ENCODE measurements at regions not wholly inside any gene's neighbourhood (a gene's known extent, or its start where the extent isn't known, plus 50 kb on each side); places are given as distances from the start of the nearest gene placed in this dataset.

GRCh38 chr12:90084018-90084417 is 375.4 kb upstream of the ATP2B1 start:
- H3K36me3 ChIP-seq (ENCODE audit: control insufficient read depth, insufficient read depth, low read length): no peaks in the 10 kb centered on the region
- no peaks in the 10 kb centered on the region for H3K27me3 ChIP-seq (replicated peaks; ENCODE audit: control insufficient read depth, insufficient read depth, low read length)
- TF ChIP-seq CTCF (IDR thresholded peaks at IDR 0.05; ENCODE audit: insufficient read depth, low read length, poor library complexity, severe bottlenecking): no peak
- H3K4me3 ChIP-seq (replicated peaks; ENCODE audit: low read depth, low read length): no peak overlapping the region
- no peak for DNase-seq (ENCODE audit: extremely low read depth, insufficient read length)

DNA sequence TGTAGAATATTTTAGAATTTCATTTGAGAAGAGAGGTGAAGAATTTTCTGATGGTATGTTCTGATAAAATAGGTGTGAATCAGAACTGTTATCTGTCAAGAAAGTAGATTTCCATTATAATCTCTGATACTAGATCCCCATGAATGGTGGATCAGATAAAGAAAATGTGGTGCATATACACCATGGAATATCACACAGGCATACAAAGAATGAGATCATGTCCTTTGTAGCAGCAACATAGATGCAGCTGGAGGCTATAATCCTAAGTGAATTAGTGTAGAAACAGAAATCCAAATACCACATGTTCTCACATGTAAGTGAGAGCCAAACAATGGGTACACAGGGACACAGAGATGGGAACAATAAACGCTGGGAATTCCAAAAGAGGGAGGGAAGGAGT is 372.0 kb upstream of the ATP2B1 start:
- no peaks in the 10 kb centered on the region for H3K36me3 ChIP-seq (ENCODE audit: control insufficient read depth, insufficient read depth, low read length)
- no peak for DNase-seq (ENCODE audit: extremely low read depth, insufficient read length)
- no peak for TF ChIP-seq CTCF (IDR thresholded peaks at IDR 0.05; ENCODE audit: insufficient read depth, low read length, poor library complexity, severe bottlenecking)
- H3K27me3 ChIP-seq (replicated peaks; ENCODE audit: control insufficient read depth, insufficient read depth, low read length): no peaks in the 10 kb centered on the region
- no peak overlapping the region for H3K4me3 ChIP-seq (replicated peaks; ENCODE audit: low read depth, low read length)

DNA sequence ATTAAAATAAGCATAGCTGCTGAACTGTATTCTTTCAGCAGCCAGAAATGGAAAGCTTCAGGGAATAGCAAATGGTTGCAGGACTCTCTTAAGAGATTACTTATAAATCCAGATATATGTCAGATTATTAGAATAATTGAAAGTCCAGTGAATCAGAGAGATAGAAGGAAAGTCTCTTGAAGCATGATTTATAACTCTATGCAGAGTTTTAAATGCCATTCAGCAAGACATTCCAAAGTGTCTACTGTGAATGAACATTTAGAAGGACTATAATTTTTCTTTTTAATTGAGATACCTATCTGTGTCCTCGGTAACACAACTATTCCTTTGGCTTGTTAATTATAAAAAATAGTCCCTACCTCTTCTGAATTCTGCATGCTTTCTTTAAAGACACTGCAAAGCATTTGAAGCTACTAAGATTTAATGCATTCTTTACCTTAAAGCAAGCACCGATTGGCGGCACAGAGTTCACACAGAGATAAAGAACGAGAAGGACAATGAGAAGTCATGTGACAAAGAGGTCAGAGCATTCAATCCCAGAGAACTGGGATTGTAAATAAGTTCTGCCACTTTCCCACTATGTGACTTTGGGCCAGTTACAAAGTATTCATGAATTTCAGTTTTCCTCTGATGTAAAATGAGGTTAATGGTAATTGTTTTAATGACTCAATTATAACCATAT is 371.0 kb upstream of the ATP2B1 start:
- H3K27me3 ChIP-seq (replicated peaks; ENCODE audit: control insufficient read depth, insufficient read depth, low read length): no peaks in the 10 kb centered on the region
- no peak for DNase-seq (ENCODE audit: extremely low read depth, insufficient read length)
- no peaks in the 10 kb centered on the region for H3K36me3 ChIP-seq (ENCODE audit: control insufficient read depth, insufficient read depth, low read length)
- no peak overlapping the region for H3K4me3 ChIP-seq (replicated peaks; ENCODE audit: low read depth, low read length)
- TF ChIP-seq CTCF (IDR thresholded peaks at IDR 0.05; ENCODE audit: insufficient read depth, low read length, poor library complexity, severe bottlenecking): no peak

DNA sequence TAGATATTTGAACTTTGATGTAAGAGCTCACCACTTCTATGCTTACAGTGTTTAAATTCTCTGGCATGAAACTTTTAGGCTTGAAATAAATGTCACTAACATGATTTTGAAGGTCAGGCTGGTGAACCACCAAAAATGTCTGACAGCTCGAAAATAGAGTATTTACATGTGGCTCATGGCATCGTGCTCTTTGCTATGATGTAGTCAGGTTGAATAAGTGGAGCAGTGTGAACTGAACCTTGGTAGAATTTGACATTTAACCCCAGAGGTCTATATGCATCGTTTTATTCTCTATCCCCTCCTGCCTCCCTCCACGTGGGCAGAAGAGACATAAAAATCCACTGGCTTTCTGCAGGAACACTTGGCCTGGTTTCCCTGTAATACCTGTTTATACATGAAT is 369.7 kb upstream of the ATP2B1 start:
- no peak for DNase-seq (ENCODE audit: extremely low read depth, insufficient read length)
- no peak for TF ChIP-seq CTCF (IDR thresholded peaks at IDR 0.05; ENCODE audit: insufficient read depth, low read length, poor library complexity, severe bottlenecking)
- H3K4me3 ChIP-seq (replicated peaks; ENCODE audit: low read depth, low read length): no peak overlapping the region
- H3K36me3 ChIP-seq (ENCODE audit: control insufficient read depth, insufficient read depth, low read length): no peaks in the 10 kb centered on the region
- H3K27me3 ChIP-seq (replicated peaks; ENCODE audit: control insufficient read depth, insufficient read depth, low read length): no peaks in the 10 kb centered on the region

DNA sequence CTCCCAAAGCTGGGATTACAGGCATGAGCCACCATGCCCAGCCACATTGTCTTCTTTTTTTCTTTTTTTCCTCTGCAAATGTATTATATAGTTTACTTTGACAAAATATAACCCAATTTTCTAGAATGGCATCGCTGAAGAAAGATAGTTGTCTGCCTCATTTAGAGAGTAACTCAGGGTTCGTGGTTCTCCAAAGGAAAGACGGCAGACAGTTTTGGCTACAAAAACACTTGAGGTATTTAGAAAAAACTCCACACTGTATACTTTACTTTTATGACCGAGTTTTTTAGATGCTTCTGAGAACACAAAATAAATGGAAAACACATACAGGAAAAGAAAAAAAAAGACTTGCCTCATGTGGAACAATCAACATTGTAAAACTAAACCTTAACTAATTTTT is 369.1 kb upstream of the ATP2B1 start:
- no peaks in the 10 kb centered on the region for H3K27me3 ChIP-seq (replicated peaks; ENCODE audit: control insufficient read depth, insufficient read depth, low read length)
- no peaks in the 10 kb centered on the region for H3K36me3 ChIP-seq (ENCODE audit: control insufficient read depth, insufficient read depth, low read length)
- no peak for DNase-seq (ENCODE audit: extremely low read depth, insufficient read length)
- TF ChIP-seq CTCF (IDR thresholded peaks at IDR 0.05; ENCODE audit: insufficient read depth, low read length, poor library complexity, severe bottlenecking): no peak
- no peak overlapping the region for H3K4me3 ChIP-seq (replicated peaks; ENCODE audit: low read depth, low read length)

GRCh38 chr12:90076851-90077319 is 368.2 kb upstream of the ATP2B1 start:
- DNase-seq (ENCODE audit: extremely low read depth, insufficient read length): no peak
- H3K27me3 ChIP-seq (replicated peaks; ENCODE audit: control insufficient read depth, insufficient read depth, low read length): no peaks in the 10 kb centered on the region
- no peaks in the 10 kb centered on the region for H3K36me3 ChIP-seq (ENCODE audit: control insufficient read depth, insufficient read depth, low read length)
- TF ChIP-seq CTCF (IDR thresholded peaks at IDR 0.05; ENCODE audit: insufficient read depth, low read length, poor library complexity, severe bottlenecking): no peak
- no peak overlapping the region for H3K4me3 ChIP-seq (replicated peaks; ENCODE audit: low read depth, low read length)
